ENCODE measurements at regions not wholly inside any gene's neighbourhood (a gene's known extent, or its start where the extent isn't known, plus 50 kb on each side); places are given as distances from the start of the nearest gene placed in this dataset.
"Not testable (repeated sequence)": the region's sequence is repeated elsewhere in the genome, so short reads cannot be mapped to it uniquely, and the experiment has no call there.

DNA sequence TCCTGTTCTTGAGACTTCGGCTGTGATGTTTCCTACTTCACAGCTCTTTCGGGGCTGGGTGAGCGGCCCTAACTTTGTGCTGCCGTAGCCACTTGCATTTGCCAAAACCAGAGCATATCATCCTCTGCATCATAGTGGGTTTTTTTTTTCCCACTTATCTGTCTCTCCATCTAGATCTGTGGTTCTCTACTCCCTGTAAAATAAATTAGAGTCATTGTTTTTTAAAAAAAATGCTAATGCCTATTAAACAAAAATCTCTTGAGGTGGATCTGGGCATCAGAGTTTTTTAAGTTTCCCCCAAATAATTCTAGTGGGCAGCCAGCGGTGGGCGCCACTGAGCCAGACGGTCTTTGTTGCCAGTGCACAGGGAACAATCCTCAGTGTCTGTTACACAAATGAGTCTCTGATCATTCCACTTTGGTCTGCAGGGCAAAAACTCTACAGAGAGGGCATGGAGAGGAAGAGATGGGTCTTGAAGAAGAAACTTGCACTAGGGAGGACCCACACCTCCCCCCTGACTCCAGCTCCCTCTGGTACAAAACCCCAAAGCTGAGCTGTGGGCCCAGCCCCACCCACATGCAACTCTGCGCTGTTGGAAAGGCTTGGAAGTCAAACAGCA lies 62.4 kb upstream of the BCL2L14 start:
- no peak overlapping the region for H3K4me3 ChIP-seq
- H3K27ac ChIP-seq, result no peak overlapping the region
- no peaks in the 10 kb centered on the region for H3K9me3 ChIP-seq
- H3K36me3 ChIP-seq, result no peaks in the 10 kb centered on the region
- no peak for ATAC-seq
- no peaks in the 10 kb centered on the region for H3K27me3 ChIP-seq
- DNase-seq, result no peak
- TF ChIP-seq, protein P1, sequence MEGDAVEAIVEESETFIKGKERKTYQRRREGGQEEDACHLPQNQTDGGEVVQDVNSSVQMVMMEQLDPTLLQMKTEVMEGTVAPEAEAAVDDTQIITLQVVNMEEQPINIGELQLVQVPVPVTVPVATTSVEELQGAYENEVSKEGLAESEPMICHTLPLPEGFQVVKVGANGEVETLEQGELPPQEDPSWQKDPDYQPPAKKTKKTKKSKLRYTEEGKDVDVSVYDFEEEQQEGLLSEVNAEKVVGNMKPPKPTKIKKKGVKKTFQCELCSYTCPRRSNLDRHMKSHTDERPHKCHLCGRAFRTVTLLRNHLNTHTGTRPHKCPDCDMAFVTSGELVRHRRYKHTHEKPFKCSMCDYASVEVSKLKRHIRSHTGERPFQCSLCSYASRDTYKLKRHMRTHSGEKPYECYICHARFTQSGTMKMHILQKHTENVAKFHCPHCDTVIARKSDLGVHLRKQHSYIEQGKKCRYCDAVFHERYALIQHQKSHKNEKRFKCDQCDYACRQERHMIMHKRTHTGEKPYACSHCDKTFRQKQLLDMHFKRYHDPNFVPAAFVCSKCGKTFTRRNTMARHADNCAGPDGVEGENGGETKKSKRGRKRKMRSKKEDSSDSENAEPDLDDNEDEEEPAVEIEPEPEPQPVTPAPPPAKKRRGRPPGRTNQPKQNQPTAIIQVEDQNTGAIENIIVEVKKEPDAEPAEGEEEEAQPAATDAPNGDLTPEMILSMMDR (IDR thresholded peaks at IDR 0.05), result no peak
- intact Hi-C loops (cut with DNase I), result no loop called here
- WGBS, 2 donors, result 76 to 83% methylated on average over 8 of the region's 8 CpGs
- no peaks in the 10 kb centered on the region for H3K4me1 ChIP-seq
- no peak for FAIRE-seq

DNA sequence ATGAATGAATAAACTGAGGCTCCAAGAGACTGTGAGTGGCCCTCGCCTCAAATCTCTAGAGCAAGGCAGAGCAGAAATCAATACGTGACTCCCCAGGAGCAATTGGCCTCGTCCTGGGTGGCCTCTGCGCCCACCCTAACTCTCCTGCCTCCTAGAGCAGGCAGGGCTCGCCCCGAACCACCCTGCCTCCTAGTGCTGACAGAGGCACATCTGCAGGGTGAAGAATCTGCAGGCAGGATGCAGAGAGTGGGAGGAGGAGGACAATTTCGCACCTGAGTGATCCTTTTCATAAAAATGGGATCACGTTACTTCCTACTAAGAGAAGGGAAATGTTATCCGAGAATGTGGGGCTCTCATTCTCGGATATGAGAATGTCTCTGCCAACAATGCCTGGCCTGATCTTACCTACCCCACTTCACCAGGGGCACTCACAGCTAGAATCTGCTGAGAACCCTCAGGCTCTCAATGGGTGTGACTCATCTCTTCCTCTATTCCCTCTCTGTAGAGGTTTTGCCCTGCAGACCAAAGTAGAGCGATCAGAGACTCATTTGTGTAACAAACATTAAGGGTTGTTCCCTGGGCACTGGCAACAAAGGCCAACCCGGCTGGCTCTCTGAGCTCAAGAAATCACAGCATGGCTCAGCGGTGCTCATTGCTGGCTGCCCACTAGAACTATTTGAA lies 61.7 kb upstream of the BCL2L14 start:
- 87 to 89% methylated on average over 13 of the region's 13 CpGs for WGBS, 2 donors
- no peaks in the 10 kb centered on the region for H3K36me3 ChIP-seq
- intact Hi-C loops (cut with DNase I), result no loop called here
- no peak for DNase-seq
- TF ChIP-seq, protein P1 (IDR thresholded peaks at IDR 0.05), result no peak
- H3K9me3 ChIP-seq, result no peaks in the 10 kb centered on the region
- H3K4me3 ChIP-seq, result no peak overlapping the region
- H3K27ac ChIP-seq, result no peak overlapping the region
- no peaks in the 10 kb centered on the region for H3K27me3 ChIP-seq
- H3K4me1 ChIP-seq, result no peaks in the 10 kb centered on the region
- no peak for FAIRE-seq
- peak in 2 of 4 donors; percentile 20 to 42 for ATAC-seq

DNA sequence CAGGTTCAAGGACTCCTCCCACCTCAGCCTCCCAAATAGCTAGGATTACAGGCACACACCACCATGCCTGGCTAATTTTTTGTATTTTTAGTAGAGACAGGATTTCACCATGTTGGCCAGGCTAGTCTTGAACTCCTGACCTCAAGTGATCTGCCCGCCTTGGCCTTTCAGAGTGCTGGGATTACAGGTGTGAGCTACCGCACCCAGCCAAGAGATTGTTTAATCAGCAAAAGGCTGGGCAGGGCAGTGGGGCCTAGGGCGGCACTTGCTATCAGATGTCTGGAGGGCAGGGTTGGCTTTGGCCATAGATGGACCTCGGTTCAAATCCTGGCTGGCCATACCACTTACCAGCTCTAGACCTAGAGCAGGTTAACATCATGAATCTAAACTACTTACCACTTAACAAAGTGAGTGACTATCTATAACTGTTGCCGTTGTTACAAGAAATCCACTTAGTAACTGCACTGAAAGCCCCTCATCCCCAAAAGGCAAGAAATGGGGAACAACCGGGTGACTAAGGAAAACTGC lies 60.9 kb upstream of the BCL2L14 start:
- H3K27me3 ChIP-seq; H3K4me3 ChIP-seq; H3K36me3 ChIP-seq; FAIRE-seq; DNase-seq; intact Hi-C loops (cut with DNase I); H3K9me3 ChIP-seq; H3K4me1 ChIP-seq: not testable (repeated sequence)
- WGBS, 2 donors, result 83 to 86% methylated on average over 6 of the region's 6 CpGs
- peak overlapping the region in 2 of 4 donors; percentile 37 to 39 for H3K27ac ChIP-seq
- ATAC-seq, result peak in 1 of 4 donors; percentile 5

DNA sequence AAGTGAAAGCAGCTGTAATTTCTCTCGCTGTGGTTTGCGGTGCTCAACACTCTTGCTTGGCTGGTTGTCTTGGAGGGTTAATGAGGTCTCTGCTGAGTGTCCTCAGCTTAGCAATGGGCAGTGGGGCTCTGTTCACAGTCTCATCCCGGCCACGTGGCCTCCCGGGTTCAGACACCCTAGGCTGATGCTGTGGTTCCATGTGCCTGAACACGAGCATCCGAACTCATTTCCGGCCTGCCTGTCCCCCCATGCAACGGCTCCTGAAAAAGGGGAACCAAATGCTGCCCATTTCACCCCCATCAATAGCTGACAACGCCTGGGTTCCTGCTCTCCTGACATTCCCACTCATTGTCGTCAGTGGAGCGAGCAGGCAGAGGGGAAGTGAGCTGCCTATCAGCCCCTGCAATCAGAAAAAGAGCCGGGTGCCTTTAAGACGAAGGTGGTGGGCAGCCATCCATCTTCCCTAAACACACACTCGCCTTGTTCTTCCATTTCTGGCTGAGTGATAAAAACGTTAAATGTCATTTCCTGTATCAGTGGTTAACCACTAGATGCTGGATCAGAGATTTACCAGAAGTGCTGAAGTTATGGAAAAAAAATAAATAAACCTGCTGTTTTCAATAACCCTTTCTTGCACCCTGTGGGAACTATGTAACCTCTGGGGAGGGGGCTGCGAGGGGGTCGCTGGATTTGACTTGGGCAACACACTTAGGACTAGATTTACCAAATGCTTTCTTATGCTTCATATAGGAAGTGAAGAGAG lies 60.3 kb upstream of the BCL2L14 start:
- 61 to 64% methylated on average over 18 of the region's 18 CpGs for WGBS, 2 donors
- no peaks in the 10 kb centered on the region for H3K36me3 ChIP-seq
- H3K27ac ChIP-seq, result peak overlapping the region in 2 of 4 donors; percentile 37 to 39
- ATAC-seq (peak in 3 of 4 donors; percentile 52 to 80 (median 77)), DNase-seq (peak in 1 of 6 donors; percentile 65), FAIRE-seq (no peak)
- no peaks in the 10 kb centered on the region for H3K9me3 ChIP-seq
- intact Hi-C loops (cut with DNase I), result no loop called here
- H3K4me1 ChIP-seq, result no peaks in the 10 kb centered on the region
- TF ChIP-seq, protein P1 (IDR thresholded peaks at IDR 0.05), result no peak
- H3K4me3 ChIP-seq, result no peak overlapping the region
- no peaks in the 10 kb centered on the region for H3K27me3 ChIP-seq

DNA sequence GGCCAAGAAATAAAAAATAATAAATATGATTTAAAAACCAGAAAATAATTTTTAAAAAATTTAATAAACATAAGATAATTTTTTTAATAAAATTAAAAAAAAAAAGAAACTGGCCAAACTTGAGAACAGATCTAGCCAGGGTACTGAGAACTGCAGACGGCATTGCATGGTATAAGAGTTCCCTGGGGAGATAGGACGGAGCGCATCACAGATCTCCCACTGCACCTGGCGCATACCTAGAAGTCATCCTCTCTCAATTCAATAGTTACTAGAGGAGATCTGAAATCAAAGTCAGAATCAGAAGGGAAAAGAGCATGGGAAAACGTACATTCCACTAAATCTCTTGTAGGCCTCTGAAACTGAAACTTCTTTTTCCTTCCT lies 58.9 kb upstream of the BCL2L14 start:
- TF ChIP-seq, protein P1 (IDR thresholded peaks at IDR 0.05), result no peak
- H3K4me1 ChIP-seq, result no peaks in the 10 kb centered on the region
- H3K9me3 ChIP-seq, result no peaks in the 10 kb centered on the region
- no peak for ATAC-seq
- DNase-seq, result no peak
- intact Hi-C loops (cut with DNase I), result no loop called here
- no peak for FAIRE-seq
- no peaks in the 10 kb centered on the region for H3K27me3 ChIP-seq
- no peak overlapping the region for H3K27ac ChIP-seq
- H3K4me3 ChIP-seq, result no peak overlapping the region
- no peaks in the 10 kb centered on the region for H3K36me3 ChIP-seq
- 95 to 98% methylated on average over 5 of the region's 5 CpGs for WGBS, 2 donors

All from pancreas (tissue), 10 donors.